ENCODE measurements at regions not wholly inside any gene's neighbourhood (a gene's known extent, or its start where the extent isn't known, plus 50 kb on each side); places are given as distances from the start of the nearest gene placed in this dataset.
"Not testable (repeated sequence)": the region's sequence is repeated elsewhere in the genome, so short reads cannot be mapped to it uniquely, and the experiment has no call there.

- no peak overlapping the region for H3K4me3 ChIP-seq (ENCODE audit: low read length)
- no peak for TF ChIP-seq CTCF (conservative IDR thresholded peaks at IDR 0.05; ENCODE audit: low read depth, low read length)
These were observed 358.0 kb upstream of the BRINP3 start for GRCh38 chr1:190835658-190836057.

GRCh38 chr1:190837200-190837599 is 359.5 kb upstream of the BRINP3 start:
- not testable (repeated sequence) for H3K4me3 ChIP-seq (ENCODE audit: low read length); DNase-seq (ENCODE audit: low read depth)

More at GRCh38 chr1:190835658-190836057, 358.0 kb upstream of the BRINP3 start:
- DNase-seq (ENCODE audit: low read depth), result no peak

- DNase-seq (ENCODE audit: low read depth), result no peak
- no peak overlapping the region for H3K4me3 ChIP-seq (ENCODE audit: low read length)
- no peak for TF ChIP-seq CTCF (conservative IDR thresholded peaks at IDR 0.05; ENCODE audit: low read depth, low read length)
These were observed 360.2 kb upstream of the BRINP3 start for GRCh38 chr1:190837888-190838287.

- no peak for TF ChIP-seq CTCF (conservative IDR thresholded peaks at IDR 0.05; ENCODE audit: low read depth, low read length)
- no peak overlapping the region for H3K4me3 ChIP-seq (ENCODE audit: low read length)
- DNase-seq (ENCODE audit: low read depth), result no peak
These were observed 369.5 kb upstream of the BRINP3 start for GRCh38 chr1:190847166-190847565.

- no peak overlapping the region for H3K4me3 ChIP-seq (ENCODE audit: low read length)
- peak; percentile 58 for DNase-seq (ENCODE audit: low read depth)
- TF ChIP-seq CTCF (conservative IDR thresholded peaks at IDR 0.05; ENCODE audit: low read depth, low read length), result no peak
These were observed 371.7 kb upstream of the BRINP3 start for GRCh38 chr1:190849346-190849745.

GRCh38 chr1:190852611-190853010 is 374.9 kb upstream of the BRINP3 start:
- DNase-seq (ENCODE audit: low read depth), result no peak
- TF ChIP-seq CTCF (conservative IDR thresholded peaks at IDR 0.05; ENCODE audit: low read depth, low read length), result no peak
- no peak overlapping the region for H3K4me3 ChIP-seq (ENCODE audit: low read length)

GRCh38 chr1:190858140-190858539 is 380.5 kb upstream of the BRINP3 start:
- no peak for TF ChIP-seq CTCF (conservative IDR thresholded peaks at IDR 0.05; ENCODE audit: low read depth, low read length)
- no peak overlapping the region for H3K4me3 ChIP-seq (ENCODE audit: low read length)
- DNase-seq (ENCODE audit: low read depth), result no peak
